ENCODE measurements at regions not wholly inside any gene's neighbourhood (a gene's known extent, or its start where the extent isn't known, plus 50 kb on each side); places are given as distances from the start of the nearest gene placed in this dataset.

GRCh38 chr2:5515693-5516092 is 176.5 kb upstream of the SOX11 start:
- TF ChIP-seq SIN3A (IDR thresholded peaks at IDR 0.05; ENCODE audit: borderline replicate concordance, insufficient read depth, low read length) (no peak), TAF1 (IDR thresholded peaks at IDR 0.05; ENCODE audit: borderline replicate concordance, insufficient read depth, low read length) (no peak), FOXP2 (optimal IDR thresholded peaks at IDR 0.05; ENCODE audit: borderline replicate concordance, extremely low read depth, extremely low read length, insufficient read depth) (no peak), REST (IDR thresholded peaks at IDR 0.05; ENCODE audit: insufficient read depth in 1 of 2, low read depth in 2 of 2, low read length in 2 of 2) (no peak), POLR2AphosphoS5 (IDR thresholded peaks at IDR 0.05; ENCODE audit: low read depth, low read length) (no peak)

GRCh38 chr2:5519286-5519685 is 172.9 kb upstream of the SOX11 start:
- no peak for TF ChIP-seq SIN3A (IDR thresholded peaks at IDR 0.05; ENCODE audit: borderline replicate concordance, insufficient read depth, low read length)
- TF ChIP-seq POLR2AphosphoS5 (IDR thresholded peaks at IDR 0.05; ENCODE audit: low read depth, low read length), result no peak

- no peak for TF ChIP-seq FOXP2 (optimal IDR thresholded peaks at IDR 0.05; ENCODE audit: borderline replicate concordance, extremely low read depth, extremely low read length, insufficient read depth)
- no peak for TF ChIP-seq TAF1 (IDR thresholded peaks at IDR 0.05; ENCODE audit: borderline replicate concordance, insufficient read depth, low read length)
- TF ChIP-seq SIN3A (IDR thresholded peaks at IDR 0.05; ENCODE audit: borderline replicate concordance, insufficient read depth, low read length), result no peak
- TF ChIP-seq REST (IDR thresholded peaks at IDR 0.05; ENCODE audit: insufficient read depth in 1 of 2, low read depth in 2 of 2, low read length in 2 of 2), result no peak
- TF ChIP-seq POLR2AphosphoS5 (IDR thresholded peaks at IDR 0.05; ENCODE audit: low read depth, low read length), result no peak
Observed at GRCh38 chr2:5520463-5520972, 171.7 kb upstream of the SOX11 start.

GRCh38 chr2:5521461-5521860 is 170.7 kb upstream of the SOX11 start:
- TF ChIP-seq FOXP2 (optimal IDR thresholded peaks at IDR 0.05; ENCODE audit: borderline replicate concordance, extremely low read depth, extremely low read length, insufficient read depth), result no peak
- no peak for TF ChIP-seq TAF1 (IDR thresholded peaks at IDR 0.05; ENCODE audit: borderline replicate concordance, insufficient read depth, low read length)
- no peak for TF ChIP-seq POLR2AphosphoS5 (IDR thresholded peaks at IDR 0.05; ENCODE audit: low read depth, low read length)
- no peak for TF ChIP-seq REST (IDR thresholded peaks at IDR 0.05; ENCODE audit: insufficient read depth in 1 of 2, low read depth in 2 of 2, low read length in 2 of 2)
- TF ChIP-seq SIN3A (IDR thresholded peaks at IDR 0.05; ENCODE audit: borderline replicate concordance, insufficient read depth, low read length), result no peak

- no peak for TF ChIP-seq POLR2AphosphoS5 (IDR thresholded peaks at IDR 0.05; ENCODE audit: low read depth, low read length)
- no peak for TF ChIP-seq FOXP2 (optimal IDR thresholded peaks at IDR 0.05; ENCODE audit: borderline replicate concordance, extremely low read depth, extremely low read length, insufficient read depth)
- no peak for TF ChIP-seq TAF1 (IDR thresholded peaks at IDR 0.05; ENCODE audit: borderline replicate concordance, insufficient read depth, low read length)
- TF ChIP-seq REST (IDR thresholded peaks at IDR 0.05; ENCODE audit: insufficient read depth in 1 of 2, low read depth in 2 of 2, low read length in 2 of 2), result no peak
- no peak for TF ChIP-seq SIN3A (IDR thresholded peaks at IDR 0.05; ENCODE audit: borderline replicate concordance, insufficient read depth, low read length)
Observed at GRCh38 chr2:5524551-5524950, 167.6 kb upstream of the SOX11 start.
